ENCODE measurements at regions not wholly inside any gene's neighbourhood (a gene's known extent, or its start where the extent isn't known, plus 50 kb on each side); places are given as distances from the start of the nearest gene placed in this dataset.
"Not testable (repeated sequence)": the region's sequence is repeated elsewhere in the genome, so short reads cannot be mapped to it uniquely, and the experiment has no call there.

DNA sequence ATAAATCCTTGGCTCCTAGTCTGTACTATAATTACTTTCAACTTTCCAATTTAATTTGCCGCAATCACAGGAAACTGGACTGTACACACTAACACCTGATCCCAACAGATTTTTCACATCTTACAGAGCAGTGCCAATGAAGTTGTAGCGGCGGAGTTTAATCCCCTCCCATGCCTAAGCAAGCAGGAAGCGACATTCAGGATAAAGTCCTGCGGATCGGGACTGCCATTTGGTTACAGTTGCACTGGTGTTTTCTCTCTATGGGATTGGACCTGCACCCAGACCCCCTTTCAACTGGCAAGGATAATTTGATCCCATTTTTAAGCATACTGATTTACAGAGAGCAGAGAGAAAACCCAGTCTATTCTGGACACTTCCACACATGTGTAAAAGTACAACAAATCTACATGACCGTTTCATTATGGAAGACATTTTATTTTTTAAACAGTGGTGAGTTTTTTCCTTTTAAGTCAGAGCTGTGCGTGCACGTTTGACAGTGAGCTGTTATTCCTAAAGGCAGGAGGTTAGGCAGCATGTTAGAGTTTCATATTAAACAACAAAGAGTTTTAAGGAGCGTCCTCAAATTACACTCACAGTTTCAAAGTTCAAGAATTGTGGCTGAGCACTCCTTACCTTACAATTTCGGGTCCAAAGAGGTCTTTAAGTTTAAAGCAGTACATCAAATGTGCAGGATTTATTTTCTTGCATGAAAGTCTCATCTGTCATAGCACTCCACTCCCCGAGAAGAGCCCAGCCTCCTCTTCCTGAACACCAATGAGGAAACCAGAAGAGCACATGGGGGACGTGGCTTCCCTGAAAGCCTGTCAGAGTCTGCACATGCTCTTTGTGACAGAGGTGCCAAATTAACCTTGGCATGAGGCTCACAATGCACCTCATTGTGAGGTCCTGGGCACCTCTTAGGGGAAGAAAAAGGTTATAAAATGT is 141.6 kb upstream of the RFC3 start:
- peak; percentile 76 for DNase-seq

DNA sequence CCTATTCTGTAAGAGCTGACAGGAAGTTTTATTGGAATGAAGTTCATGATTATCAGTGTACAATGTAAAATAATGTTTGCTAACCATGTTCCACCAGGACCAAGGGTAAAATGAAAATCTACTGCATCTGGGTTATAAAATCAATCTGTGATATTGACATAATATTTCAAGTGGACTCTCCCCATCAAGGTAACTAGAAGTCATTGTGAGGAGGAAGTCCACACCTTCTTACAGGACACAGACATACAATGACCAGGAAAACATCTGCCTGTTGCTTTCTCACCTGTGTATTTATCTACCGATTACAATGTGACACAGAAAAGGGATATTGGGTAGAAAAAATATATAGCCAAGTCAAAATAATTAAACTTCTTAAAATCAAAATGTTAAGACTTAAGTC is 140.7 kb upstream of the RFC3 start:
- no peak for DNase-seq

DNA sequence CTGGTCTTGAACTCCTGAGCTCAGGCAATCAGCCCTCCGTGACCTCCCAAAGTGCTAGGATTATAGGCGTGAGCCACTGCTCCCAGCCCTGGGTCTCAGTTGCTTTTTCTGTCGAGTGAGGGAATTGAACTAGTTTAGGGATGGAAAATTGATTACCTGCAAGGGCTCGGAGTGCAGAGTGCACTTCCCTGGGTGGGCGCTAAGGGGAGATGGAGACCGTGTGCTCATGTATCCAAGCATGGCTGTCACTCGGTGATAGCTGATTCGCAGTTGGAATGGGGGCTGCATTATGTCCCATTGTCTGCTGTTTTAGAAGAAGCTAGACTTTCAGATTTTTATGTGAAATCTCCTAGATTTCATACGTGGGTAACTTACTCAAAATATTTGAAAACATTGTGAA is 139.9 kb upstream of the RFC3 start:
- DNase-seq, result no peak

DNA sequence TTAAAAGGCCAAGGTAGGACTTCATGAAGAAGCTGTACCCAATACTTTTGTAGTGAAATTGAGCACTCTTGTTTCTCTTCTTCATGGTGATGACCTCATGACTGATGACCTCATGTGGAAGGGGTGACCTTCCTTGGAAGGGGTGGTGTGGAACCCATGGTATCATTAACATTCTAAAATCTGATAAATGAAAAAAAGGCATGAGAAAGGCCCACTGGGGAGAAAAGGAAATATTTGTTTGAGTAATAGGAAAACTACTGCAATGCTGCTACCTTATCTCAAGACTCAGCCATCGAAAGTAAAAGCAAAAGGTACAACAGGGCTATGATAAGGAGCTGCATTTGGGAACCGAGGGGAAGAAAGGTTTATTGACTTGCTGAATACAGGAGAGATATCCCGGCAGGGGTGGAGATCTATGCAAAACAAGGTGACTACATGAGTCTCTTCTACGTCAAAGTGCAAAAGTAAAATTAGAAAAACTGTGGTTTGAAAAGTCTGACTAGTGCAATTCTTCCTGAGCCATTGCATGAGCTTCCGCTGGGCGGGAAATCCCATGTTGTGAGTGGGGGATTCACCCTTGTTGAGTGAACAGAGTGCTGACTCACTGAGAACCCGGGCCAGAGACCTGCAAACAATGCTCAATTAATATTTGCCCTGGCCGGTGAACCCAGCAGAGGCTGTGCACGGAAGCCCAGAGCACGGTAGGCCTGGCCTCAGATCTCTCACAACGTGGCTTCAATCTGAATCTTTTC is 138.9 kb upstream of the RFC3 start:
- peak; percentile 88 for DNase-seq

DNA sequence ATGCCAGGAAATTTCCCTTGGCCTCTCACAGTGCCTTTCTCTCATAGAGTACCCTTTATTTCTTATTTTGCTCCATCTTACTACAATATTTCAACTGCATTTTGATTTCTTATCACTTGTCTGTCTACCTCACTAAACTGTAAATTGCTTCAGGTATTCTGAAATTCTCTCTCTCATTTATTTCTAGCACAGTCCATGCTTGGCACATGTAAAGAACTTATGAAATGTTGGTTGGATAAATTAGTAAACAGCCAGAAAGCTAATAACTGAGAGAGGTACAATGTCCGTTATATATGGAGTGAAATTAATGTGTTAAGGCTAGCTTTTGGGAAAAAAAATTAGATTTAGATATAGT is 138.3 kb upstream of the RFC3 start:
- DNase-seq, result no peak

DNA sequence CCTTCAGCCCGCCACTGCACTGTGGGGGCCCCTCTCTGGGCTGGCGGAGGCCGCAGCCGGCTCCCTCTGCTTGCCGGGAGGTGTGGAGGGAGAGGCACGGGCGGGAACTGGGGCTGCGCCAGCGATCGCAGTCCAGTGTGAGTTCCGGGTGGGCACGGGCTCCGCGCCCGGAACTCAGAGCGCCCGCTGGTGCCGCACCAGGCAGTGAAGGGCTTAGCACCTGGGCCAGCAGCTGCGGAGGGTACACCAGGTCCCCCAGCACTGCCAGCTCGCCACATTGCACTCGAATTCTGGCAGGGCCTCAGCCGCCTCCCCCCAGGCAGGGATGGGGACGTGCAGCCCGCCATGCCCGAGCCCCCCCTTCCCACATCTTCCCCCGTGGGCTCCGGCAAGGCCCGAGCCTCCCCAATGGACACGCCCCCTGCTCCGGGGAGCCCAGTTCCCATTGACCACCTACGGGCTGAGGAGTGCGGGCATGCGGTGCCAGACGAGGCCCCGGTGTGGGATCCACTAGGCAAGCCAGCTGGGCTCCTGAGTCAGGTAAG is 135.9 kb upstream of the RFC3 start:
- DNase-seq, result no peak

DNA sequence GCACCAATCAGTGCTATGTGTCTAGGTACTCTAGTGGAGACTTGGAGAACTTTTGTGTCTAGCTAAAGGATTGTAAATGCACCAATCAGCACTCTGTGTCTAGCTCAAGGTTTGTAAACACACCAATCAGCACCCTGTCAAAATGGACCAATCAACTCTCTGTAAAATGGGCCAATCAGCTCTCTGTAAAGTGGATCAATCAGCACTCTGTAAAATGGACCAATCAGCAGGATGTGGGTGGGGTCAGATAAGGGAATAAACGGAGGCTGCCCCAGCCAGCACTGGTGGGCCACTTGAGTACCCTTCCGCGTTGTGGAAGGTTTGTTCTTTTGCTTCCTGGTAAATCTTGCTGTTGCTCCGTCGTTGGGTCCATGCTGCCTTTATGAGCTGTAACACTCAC is 135.3 kb upstream of the RFC3 start:
- DNase-seq, result not testable (repeated sequence)

DNA sequence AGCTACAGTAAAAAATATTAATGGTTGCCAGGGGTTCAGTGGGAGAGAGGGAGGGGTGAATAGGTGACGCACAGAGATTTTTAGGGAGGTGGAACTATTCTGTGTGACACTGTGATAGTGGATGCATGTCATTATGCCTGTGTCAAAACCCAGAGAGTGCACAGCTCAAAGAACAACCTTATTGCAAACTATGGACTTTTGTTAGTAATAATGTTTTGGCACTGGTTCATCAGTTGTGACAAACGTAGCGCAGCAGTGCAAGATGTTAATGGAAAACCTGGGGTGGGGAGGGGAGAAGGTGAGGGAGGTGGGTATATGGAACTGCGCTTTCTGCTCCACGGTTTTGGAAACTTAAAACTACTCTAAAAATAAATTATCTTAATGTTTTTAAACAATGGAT is 134.6 kb upstream of the RFC3 start:
- no peak for DNase-seq

DNA sequence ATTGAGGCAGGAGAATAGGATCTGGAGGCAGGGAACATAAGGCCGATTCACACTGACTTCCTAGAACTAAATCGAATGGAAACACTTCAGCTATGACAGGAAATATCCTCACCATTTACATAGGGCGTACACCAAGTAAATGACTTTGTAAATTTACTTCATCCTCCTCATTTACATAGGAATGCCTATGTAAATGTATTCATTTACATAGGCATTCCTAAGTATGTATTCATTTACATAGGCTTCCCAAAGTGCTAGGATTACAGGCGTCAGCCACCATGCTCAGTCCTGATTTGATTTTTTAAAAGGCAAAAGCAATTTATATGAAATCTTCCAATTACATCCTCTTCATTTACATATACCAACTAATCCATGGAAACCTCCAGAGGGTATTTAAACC is 133.1 kb upstream of the RFC3 start:
- DNase-seq, result no peak

DNA sequence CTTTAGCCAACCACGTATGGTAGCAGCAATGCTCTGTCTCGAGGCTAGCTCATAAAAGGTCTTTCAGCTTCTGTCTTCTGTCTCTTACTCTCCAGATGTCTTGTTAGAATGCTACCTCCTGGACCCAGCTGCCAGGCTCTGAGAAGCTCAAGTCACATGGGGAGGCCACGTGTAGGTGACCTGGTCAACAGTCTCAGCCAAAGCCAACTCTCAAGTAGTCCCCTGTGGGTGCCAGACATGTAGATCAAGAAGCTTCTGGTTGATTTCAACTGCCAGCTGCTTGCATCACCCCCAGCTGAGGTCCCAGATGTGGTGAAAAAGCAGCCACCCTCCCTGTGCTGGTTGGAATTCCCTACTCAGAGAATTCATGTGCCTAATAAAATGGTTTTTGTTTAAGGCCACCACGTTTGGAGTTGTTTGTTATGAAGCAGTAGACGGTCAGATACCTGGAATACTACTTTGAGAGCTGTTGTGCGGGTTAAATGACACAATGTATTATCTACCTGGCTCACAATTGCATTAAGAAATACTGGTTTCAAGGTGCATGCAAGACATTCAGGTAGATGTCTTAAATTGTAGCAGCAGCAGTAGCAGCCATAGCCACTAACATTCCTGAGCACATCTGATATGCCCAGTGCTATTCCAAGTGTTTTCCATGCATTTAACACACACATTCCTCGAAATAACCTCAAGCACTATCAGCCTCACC is 131.0 kb upstream of the RFC3 start:
- no peak for DNase-seq

DNA sequence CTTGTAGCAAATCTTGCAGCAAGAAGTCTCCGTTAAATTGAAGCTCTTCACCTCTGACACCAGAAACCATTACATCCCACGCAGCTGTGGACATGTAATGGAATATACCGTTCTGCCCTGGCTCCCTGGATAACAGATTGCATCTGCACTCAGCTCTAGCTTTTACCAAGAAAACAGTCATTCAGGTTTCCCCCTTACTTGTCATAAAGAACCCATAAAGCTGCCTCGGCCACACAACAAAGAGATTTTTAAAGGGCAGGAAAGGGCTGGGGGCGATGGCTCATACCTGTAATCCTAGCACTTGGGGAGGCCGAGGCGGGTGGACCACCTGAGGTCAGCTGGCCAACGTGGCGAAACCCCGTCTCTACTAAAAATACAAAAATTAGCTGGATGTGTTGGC is 127.6 kb upstream of the RFC3 start:
- no peak for DNase-seq

DNA sequence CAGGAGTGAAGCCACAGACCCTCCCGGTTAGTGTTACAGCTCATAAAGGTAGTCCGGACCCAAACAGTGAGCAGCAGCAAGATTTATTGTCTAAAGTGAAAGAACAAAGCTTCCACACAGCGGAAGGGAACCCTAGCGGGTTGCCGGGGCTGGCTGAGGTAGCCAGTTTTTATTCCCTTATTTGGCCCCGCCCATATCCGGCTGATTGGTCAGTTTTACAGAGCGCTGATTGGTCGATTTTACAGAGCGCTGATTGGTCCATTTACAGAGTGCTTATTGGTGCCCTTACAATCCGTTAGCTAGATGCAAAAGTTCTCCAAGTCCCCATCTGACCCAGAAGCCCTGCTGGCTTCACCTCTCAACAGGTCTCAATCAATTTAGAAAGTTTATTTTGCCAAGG is 126.0 kb upstream of the RFC3 start:
- no peak for DNase-seq

DNA sequence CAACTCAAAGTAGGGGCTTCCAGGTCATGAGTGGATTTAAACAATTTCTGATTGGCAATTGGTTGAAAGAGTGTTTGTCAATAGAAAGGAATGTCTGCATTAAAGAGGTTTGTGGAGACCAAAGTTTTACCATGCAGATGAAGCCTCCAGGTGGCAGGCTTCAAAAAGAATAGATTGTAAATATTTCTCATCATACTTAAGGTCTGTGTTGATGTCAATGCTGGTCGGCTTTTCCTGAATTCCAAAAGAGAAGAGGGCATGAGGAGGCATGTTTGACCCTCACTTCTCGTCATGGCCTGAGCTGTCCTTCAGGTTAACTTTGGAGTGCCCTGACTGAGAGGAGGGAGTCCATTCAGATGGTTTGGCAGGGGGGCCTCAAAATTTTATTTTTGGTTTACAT is 125.4 kb upstream of the RFC3 start:
- no peak for DNase-seq

DNA sequence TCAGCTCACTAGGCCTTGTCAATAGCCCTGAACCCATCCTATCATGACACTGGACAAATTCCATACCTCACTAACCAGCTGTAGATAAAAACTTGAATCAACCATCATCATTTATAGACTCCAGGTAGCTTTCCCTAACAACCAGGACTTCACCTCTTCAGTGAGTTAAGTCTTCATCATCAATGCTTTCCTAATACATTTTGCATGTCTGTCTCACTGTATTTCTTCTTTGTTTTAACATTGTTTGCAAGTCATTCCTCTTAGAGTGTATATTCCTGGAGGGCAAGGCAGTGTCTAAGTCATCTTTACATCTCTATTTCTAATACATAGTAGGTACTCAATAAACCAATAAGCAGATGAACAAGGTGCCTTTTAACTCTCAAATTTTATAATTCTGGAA is 123.4 kb upstream of the RFC3 start:
- no peak for DNase-seq

DNA sequence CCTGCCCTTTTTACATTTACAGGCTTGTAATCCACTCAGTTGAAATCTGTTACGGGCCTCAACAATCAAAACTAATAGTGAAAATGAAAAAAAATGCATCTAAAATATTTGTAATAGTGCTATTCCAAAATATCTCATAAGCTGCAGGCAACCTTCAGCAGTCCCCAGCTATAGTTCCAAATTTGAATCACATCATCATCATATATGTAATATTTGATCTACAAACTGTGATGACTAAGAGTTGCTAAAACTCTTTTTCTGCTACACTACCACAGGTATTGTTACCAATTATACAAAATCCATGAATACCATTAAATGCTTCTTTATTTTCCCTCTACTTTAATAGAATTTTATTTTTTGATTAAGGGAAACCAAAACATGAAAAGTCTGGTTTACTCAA is 121.4 kb upstream of the RFC3 start:
- DNase-seq, result no peak

DNA sequence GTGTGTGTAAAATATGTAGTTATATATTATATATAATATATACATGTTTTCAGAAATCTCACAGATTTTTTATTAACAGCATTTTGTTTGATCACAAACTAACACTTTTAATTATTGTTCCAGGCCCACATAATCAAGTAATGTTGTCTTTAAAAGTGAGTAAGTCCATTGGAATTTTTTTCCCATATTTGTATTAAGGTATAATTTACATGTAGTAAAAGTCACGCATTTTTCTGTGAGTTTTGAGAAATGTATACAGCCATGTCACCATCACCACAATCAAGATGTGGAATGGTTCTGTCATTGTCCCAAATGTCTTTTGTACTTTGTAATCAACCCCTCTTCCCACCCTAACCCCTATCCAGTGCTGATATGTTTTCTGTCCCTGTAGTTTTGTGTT is 120.0 kb upstream of the RFC3 start:
- DNase-seq, result no peak

DNA sequence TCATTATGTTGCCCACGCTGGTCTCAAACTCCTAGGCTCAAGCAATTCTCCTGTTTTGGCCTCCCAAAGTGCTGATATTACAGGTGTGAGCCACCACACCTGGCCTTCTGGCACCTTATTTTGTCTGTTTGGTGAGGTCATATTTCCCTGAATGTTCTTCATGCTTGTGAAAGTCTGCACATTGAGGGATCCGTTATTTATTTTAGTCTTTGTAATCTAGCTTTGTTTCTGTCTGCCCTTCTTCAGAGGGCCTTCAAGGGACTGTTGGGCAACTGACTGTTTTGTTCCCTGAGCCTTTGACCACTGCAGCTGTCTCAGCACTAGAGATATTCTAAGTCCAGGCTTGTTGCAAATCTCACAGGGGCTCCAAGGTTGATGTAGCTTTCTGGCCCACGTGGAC is 110.5 kb upstream of the RFC3 start:
- DNase-seq, result no peak

DNA sequence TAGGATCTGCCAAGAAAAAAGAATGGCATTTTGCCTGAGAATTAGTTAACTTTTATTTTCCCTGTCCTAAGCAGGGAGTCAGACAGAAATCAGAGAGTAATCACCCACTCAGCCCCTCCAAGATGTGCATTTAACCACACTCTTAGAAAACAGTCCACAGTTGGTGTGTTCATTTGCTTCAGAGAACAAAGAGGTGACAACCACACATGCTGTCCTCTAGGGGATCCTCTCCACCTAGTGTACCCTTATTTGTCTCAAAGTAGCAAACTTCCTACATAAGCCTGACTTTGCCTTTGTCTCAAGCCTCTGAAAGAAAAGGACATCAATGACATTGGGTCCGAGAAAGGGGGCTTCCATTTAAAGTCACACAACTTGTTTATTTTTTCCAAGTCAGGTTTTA is 107.0 kb upstream of the RFC3 start:
- no peak for DNase-seq

DNA sequence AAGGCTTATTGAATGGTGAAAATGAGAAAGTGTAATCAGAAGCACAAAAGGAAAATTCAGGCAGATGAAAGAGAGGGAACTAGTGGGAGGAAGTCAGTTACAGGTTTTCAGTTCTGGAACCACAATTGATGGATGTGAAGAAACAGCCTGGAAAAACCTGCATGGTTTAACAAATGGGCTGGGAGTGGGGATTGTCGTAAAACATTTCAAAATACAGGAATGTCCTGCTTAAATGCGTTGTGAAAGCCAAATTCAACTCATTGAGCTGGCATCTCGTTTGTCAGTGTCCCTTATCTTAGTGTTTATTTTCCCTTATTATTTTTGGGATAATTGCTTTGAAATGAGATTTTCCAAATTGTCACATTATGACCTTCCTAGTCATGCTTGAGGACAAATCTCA is 106.5 kb upstream of the RFC3 start:
- no peak for DNase-seq

DNA sequence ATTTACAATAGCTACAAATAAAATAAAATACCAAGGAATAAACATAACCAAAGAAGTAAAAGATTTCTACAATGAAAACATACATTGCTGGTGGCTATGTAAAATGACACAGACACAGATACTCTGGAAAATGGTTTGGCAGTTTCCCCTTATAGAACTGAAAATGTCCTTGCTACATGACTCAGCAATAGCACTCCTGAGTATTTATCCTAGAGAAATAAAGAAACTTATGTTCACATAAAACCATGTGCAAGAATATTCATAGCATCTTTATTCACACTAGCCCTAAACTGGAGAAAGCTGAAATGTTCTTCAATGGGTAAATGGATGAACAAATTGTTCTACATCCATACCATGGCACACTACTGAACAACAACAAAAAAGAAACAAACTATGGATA is 100.2 kb upstream of the RFC3 start:
- DNase-seq, result no peak

DNA sequence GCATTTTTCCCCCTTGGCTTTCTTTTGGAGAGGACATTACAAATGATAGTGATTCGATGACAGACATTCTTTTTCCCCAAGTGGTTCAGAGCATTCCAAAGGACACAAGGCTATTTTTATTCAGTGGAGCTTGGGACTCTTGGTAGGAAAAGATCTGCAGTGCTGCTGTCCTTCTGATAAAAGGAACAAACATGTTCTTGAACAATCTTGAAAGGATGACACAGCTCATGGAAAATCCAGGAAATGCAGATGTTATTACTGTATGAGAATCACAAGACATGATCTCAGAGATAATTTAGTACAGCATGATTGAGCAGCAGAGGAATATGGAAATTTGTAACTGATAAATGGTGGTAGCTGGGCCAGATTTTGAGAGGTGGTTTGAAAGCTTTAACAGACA is 96.2 kb upstream of the RFC3 start:
- no peak for DNase-seq

DNA sequence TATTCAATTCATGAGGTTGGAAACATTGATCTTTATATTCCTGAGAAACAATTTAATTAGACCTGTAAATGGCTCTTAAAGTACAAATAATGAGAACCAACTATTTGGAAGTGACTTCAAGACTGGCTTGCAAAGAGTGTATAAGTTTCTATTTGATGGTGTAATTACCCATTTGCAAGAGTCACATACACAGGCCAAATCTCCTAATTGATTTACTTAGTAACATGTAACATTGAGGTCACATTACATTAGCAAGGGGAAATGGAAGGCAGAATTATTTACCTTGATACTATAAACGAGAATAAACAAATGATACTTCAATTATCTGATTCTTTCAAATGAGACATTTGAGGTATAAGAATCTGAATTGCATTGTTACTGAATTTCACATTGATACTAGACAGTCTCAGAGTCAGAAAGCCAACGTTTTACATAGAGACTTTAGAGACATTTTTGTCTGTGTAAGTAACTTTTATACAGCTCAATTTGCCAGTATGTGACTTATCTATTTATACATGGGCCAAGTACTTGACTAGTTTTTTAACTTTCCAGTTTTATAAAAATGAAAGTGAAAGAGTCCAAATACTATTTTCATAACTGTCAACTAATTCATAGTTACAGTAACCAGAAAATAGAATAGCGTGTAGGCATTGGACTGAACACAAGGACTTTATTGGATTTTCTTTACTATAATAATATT is 95.6 kb upstream of the RFC3 start:
- no peak for DNase-seq

DNA sequence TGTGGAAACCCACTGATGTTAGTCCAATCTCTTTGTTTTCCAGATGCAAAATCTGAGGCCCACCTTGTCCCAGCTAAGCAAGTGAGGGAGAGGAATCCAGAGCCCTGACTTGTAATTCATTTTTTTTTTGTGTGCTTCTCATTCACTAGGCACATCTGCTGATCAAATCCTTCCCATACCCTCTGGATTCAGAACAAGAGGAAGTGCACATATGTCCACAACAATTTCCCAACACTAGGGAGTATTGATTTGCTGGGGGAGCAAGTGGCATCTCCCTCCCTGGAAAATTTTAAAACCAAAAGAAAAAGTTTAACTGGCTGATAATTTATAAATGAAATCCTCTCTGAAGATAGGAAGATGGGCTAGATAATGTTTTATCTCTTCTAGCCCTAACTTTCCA is 94.6 kb upstream of the RFC3 start:
- DNase-seq, result no peak

Measured in GF-D8 (cell line).